NCI-H2227 (cell line): ENCODE measurements at regions not wholly inside any gene's neighbourhood (a gene's known extent, or its start where the extent isn't known, plus 50 kb on each side); places are given as distances from the start of the nearest gene placed in this dataset.

ENCODE experiments used
- DNase-seq: peaks from one replicate; lab custom pipeline; 2025; ENCODE audit not compliant: unreplicated experiment; lab: John Stamatoyannopoulos, UW

DNA sequence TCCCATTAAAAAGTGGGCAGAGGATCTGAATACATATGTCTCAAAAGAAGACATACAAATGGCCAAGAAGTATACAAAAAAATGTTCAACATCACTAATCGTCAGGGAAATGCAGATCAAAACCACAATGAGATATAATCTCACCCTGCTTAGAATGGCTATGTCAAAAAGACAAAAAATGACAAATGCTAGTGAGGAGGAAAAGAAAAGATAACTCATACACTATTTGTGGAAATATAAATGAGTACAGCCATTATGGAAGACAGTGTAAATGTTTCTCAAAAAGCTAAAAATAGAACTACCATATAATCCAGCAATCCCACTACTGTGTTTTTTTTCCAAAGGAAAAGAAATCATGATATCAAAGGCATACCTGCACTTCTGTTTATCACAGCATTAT lies 450.7 kb downstream of the EFNA5 start:
- DNase-seq: no peak

DNA sequence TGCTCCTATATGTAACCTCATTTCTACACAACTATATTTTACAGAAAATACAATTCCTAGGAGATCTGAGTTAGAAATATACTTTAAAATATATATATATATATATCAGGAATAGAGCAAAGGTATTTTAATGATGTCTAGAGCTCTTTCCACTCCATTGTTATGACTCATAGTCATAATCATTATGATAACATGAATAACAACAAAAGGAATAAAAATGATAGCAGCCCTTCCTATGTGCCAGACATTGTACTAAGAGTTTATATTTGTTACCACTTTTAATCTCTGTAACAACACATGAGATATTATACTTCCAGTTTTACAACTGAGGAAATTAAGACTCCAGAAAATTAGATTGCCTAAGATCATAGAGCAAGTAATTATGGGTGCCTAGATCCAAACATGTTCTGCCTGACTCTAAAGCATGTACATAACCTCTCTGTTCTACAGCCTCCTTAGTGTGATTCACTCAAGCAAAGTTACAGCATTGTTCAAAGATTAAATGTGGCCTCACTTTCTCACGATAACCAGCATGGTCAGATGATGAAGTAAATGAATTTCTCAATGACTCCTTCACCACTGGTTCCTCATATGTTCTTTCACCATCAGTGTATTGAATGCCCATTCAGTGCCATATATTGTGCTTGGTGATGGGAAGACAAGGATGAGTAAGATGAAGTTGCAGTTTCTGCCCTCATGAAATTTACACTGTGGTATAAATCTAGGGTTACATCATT lies 452.1 kb downstream of the EFNA5 start:
- DNase-seq: no peak

DNA sequence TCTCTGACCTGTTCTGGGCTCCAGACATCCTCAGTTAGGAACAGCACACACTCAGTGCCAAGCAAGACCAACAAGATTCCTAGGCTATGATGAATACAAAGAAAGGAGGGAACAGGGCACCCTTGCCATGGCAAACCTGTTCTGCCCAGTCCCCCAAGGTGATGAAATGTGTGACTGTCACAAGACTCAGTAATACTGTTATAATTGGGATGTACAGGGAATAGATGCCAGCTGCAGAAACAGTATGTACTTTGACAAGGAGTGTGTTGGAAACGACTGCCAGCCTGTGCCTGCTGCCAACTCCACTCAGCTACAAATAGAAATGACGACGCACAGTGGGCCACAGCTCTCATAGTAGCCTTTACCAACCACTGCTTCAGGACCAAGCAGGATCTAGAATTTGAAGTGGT lies 453.0 kb downstream of the EFNA5 start:
- no peak for DNase-seq

DNA sequence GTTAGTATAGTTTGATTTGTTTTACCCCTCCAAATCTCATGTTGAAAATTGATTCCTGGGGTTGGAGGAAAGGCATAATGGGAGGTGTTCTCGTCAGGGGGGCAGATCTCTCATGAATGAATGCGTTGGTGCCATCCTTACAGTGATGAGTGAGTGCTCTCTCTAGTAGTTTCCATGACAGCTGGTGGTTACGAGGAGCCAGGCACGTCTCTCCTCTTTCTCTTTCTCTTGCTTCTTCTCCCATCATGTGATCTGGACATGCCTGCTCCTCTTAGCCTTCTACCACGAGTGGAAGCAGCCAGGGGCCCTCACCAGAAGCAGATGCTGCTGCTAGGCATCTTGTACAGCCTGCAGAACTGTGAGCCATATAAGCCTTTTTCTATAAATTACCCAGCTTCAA lies 454.1 kb downstream of the EFNA5 start:
- no peak for DNase-seq

DNA sequence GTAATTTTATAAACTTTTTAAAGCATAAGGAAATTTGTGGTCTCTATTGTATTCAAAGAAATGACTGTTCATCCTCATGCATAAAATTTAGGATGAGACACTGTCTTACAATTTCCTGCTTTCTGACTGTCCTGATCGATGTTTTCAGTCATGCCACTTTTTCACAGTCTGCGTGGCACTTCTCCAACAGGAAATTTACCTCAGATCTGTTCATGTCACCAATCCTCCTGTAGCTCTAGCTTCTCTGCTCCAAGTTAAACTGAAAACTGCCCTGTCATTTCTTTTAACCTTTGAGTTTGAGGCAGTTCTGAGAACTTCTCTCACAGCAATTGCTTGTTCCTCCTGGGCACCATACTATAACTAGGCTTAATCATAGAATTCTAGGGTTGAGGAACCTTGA lies 455.1 kb downstream of the EFNA5 start:
- no peak for DNase-seq

DNA sequence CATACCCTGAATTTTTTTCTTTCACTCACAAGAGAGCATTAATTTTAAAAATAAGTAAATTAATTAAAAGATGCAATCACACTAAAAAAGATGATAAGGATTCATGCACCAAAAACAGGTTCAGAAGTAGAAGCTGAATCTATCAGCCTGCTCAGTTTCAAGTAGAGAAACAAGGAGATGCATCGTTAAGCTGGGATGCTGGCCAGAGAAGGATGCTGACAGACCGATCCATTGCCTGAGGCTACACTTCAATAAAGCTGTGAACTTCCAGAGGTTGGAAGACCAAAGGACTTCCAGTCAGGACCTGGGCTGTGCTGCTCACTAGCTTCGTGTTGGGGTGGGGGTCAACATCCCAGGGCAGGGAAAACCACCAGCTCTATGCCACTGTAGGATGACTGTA lies 457.7 kb downstream of the EFNA5 start:
- DNase-seq: no peak

DNA sequence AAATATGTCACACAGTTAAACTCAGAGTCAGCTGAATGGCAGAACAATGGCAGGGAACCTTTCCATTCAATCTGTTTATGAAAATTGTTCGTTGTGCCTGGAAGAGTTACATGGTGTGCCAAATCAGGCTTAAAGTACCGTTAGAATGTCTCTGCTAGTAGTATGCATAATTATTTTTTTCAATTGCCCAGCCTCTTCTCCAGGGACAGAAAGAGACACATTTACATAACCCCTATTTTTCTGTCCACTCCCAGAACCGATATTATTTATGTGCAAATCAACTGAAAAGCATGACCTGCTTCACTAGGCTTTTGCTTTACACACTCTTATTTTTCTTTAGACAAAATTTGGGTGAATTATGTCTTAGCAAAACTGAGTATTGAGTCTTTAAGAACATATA lies 459.1 kb downstream of the EFNA5 start:
- no peak for DNase-seq

DNA sequence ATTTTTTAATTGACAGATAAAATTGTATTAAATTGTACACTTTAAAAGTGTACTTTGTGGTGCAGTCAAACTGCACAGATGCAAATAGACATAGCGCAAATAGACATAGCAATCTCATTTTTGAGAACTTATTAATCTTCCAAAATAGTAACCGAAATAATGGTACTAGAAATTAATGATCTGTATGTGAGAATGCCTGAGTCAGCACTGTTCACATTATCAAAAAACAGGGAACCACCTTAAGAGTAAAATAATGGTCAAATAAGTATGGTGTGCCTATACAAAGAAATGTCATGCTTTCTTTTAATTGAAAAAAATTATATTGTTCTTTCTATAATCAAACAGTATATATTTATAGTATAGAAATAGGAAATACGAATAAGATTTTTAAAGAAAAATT lies 461.9 kb downstream of the EFNA5 start:
- no peak for DNase-seq

DNA sequence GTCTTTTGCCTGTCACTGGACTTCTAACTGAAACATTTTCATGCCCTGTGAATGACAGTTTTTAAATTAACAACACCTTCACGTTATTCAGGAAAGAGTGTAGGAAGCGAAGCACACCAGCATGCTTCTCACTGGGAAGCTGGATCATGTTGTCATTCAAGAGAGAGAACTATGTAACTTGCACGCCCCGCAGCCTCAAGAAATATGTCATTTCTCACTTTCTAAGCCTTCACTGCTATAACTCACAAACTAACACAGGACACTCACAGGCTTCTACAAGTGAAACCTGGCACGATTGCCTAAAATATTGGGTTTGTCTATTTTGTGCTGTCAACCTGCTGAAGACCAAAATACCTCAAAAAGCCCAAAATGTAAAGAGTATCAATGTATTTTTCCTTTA lies 466.3 kb downstream of the EFNA5 start:
- DNase-seq: no peak

DNA sequence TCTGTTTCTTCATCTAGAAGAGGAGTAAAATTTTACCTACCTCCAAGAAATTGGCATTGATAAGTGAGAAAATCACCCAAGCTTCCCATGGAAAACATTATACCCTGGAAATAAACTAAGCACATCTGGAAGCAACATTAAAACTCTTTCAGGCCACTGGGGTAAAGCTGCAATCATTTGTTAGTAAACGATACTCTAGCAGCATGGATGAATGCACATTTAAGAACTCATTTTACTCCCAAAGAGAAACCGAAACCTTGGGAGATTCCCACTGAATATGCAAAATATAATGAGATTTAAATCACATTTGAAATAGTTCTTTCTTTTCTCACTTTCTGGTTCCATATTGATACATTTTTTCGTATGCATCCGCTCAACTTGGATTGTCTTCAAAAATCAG lies 467.5 kb downstream of the EFNA5 start:
- no peak for DNase-seq

DNA sequence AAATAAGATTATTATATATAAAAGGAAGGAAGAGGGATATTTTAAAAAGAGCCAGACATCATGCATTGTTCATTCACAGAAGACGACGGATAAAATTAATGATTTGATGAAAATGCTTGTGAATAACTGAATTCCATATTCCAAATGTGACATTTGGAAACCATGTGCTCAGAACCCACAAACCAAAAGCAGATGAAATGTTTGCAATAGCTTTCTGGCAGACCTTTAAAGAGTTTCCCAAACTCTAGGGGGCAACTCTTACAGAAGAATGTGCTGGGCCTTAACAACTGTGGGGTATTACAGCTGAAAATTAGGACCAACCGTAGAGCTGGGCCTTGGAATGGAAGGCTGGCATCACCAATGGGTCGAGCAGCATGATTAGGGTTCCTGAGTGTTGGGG lies 471.0 kb downstream of the EFNA5 start:
- DNase-seq: no peak

DNA sequence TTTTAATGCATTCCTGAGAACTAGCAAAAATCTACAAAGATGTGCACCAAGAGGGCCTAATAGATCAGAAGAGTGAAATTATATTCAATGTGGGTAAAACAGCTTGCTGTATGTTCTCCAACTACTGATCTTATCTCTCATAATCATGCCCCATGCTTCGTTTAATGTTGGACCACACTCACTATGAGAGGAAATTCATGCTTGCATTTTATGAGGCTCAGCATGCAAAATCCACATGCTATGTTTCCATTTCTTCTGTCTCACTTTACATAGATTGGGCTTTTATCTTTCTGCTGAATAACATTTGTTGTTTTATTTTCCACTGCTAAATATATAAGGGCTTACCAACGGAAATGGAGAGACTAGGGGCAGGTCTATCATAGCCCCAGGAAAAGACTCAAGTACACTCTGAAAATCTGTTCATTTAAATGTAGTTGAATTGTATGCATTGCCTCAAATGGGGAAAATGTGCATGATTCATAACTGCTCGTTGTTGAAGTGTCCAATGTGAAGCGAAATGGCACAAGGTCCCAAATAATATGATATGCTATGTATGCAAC lies 474.2 kb downstream of the EFNA5 start:
- no peak for DNase-seq

DNA sequence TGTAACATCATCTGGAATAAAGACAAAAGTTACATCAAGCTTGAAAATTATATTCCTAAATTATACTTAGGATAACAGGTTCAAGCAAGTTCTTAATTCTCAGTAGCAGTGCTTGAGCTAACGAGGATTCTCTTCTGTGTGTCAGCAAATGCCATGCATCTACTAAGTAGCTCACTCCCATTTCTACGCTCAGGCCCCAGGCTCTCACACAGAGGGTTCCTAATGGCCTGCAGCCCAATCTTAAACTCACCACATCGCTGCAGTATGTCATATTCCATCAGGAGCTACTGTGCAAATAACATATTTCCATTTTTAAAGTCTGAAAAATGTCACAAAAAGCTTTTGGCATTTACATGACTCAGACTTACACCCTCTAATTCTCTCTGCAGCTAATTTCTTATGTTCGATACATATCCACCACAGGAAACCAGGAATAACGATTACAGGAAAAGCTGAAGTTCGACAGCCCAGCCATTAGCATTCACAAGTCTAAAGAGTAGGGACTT lies 474.8 kb downstream of the EFNA5 start:
- DNase-seq: no peak

DNA sequence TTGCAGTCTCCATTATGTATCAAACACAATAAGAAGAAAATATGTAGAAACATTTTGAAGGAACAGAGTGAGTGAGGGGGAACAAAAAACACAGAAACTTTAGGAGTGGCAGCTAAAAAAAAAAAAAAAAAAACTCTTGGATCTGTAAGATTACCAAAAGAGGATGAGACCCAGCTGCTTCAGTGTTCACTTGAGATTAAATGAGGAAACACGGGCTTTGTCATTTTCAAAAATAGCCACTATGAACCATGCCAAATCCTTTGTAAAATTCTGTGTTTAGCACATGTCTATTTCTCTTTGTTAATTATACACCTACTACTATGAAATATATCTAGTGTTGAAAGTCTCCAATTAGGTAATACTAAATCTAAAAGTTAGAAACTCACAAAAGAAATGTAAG lies 485.9 kb downstream of the EFNA5 start:
- no peak for DNase-seq

DNA sequence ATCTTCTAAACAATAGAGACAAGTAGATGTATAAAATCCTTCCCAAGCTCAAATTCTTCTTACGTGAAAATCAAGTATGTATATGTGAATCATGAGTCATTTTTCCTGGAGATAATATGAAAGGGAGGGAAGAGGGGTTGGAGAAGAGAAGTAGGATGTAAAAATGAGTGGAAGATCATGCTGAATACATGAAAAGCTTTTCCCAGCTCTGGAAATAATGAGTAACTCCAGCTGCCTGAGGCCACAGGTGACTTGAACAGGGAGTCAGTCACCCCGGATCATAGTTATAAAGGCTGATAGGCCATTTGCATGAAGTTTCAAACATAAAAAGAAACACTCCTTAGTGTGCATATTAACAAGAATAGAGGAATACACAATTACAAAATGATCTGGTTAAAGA lies 486.7 kb downstream of the EFNA5 start:
- DNase-seq: no peak

DNA sequence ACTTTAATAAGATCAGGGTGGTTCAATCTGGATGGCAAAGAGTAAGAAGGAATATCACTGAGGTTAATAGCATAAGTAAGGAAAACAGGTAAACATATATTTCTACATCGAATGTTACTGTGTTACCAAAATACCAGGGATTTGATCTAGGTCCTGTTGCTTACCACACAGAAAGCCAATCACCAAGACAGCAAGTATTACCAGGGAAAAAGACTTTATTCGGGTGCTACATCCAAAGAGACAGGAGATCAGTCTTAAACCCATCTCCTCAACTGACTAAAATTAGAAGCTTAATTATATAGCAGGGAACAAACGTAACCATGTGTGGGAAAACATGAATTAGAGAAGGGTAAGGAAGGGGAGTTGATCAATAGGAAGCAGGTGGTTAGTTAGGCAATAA lies 500.1 kb downstream of the EFNA5 start:
- DNase-seq: no peak

DNA sequence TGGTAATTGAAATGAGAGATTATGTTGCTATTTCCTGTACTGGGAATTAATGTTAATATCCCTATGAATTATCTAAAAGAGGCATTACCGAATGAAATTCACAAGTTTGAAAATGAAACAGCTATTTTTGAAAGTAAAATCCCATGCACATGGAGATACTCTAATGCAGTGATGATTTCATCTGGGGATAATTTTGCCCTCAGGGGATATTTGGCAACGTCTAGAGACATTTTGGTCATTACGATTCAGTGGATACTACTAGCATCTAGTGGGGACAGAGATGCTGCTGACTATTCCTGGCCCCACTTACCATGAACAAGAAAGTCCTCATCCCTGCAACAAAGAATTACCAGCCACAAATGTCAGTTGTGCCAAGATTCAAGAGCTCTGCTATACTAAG lies 500.9 kb downstream of the EFNA5 start:
- DNase-seq: no peak

DNA sequence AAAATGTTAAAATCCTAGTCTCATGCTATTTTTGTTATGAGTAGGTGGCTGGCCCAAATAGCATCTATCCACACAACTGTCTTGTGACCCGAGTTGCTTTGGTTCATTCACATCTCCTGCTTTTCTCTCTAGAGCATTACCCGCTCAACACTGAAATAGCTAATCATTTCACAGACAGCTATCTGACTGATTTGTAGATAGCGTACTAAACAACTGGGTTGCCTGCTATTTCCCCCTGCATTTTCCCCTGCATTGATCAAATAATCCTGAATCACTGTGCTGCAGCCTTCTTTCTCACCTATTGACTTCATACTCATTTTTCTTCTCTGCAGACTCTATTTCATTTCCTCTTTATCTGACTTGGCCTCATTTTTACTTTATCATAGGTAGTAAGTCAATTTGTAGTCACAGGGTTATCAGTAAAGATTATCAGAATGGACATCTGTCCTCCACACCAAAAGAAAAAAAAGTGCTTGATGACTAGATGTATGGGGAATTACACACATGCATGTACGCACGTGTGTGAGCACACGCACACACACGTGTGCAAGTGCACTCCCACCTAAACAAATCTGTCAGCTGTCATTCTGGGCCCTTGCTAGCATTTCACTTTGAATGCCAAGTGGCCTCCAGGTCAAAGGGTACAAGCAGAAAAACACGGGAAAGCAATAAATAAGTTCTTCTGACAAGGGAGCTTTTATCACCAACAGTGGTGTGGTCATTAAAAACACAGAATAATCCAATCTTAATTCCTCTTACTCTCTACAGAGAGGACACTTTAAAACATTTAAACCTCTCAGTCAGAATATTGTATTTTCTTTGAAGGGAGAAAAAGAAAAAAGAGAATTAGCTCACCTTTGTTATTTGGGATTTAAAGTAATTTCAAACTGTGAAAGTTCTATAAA lies 501.6 kb downstream of the EFNA5 start:
- DNase-seq: no peak

DNA sequence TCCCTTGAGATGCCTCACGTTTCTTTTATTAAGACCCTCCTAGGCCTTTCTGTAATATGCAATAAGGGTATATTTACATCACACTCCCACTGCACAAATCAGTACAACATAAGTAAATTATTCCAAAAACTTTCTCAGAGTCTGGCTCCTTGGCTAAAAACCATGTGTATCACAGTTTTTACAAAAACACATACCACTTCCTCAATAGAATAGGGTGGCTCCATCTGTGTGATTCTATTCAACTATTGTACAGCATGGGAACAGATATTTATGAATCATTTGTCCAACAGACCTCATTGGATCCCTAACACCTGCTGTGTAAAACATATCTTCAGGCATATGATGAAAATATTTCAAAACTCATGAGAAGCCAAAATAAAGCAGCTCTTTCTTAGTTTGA lies 502.7 kb downstream of the EFNA5 start:
- DNase-seq: no peak

DNA sequence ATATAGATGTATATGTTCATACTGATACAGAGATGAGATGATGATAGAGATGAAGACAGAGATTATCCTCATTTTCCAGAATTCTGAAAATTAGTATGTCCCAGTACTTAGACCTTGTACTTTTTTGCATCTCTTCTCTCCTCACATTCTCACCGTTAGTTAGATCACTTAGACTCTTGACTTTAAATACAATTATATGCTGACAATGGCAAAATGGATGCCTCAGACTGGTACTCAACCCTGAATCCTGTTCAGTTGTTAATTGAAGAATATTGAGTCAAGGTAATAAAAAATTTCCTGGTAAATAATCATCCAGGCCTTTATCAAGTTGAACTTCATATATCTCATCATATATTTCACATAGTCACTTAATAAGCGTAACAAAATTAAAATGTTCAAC lies 505.4 kb downstream of the EFNA5 start:
- no peak for DNase-seq

DNA sequence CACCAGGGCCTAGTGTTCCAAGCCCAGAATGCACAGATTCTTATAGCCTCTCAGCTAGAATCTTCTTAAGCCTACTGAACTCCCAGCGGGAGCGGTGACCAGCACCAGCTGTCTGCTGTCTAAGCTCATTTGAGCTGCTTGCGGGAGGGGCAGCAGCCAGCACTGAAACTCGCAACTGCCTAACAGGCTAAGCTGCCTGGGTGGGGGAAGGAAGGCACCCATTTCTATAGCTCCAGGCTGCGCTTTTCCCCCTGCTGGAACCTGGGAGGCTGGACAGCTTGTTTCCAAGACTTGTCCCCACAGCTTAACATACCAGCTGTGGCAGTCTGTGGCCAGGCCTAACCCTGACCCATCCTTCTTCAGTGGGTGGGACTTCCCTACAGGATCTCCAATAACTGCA lies 512.9 kb downstream of the EFNA5 start:
- DNase-seq: no peak

DNA sequence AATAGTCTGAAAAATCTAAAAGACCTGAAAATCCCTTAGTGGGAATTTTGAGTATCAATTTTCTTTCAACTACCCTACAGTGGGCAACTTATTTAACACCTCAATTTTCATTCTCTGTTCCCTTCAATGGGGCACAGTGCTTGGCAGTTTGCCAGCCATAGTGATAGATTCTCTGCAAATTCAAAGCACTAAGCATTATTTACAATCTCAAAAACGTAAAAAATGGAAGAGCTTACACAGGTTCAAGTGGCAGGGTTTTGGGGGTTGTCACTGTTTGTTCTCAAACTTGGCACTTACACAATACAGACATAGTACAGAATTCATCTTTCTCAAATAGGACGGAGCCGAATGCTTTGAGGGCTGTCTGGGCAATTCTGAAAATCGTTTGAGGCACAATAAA lies 515.0 kb downstream of the EFNA5 start:
- DNase-seq: peak; percentile 74
